ENCODE measurements at regions not wholly inside any gene's neighbourhood (a gene's known extent, or its start where the extent isn't known, plus 50 kb on each side); places are given as distances from the start of the nearest gene placed in this dataset.
"Not testable (repeated sequence)": the region's sequence is repeated elsewhere in the genome, so short reads cannot be mapped to it uniquely, and the experiment has no call there.

DNA sequence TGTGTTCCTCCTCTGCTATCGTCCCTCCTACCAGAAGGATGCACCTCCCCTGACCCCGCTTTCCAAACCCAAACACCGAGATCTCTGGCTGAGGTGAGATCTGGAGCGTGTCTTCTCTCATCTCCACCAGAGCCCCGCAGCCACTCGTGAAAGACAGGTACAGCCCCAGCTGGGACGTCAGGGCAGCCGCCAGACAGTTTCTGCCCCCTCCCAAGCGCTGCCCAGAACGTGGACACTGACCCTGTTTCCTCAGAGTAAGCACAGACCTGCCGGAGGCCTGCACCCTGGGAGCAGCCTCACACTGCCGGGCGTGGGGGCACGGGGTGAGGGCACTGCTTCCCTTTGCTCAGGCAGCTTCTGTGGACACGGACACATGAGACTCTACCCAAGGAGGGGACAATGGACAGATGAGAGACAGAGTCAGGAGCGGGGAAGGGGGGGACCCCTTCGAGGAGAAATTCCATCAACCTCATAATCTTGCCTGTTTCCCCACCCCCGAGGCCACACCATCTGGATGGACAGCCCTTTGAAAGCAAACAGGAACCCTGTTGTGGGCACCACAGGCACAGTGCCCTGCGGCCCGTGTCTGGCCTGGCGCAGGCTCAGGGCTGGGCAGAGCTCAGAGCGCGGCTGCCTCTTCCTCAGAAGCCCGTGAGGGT, 210.6 kb downstream of the DLL1 start:
- DNase-seq, result no peak

GRCh38 chr6:170076466-170077165, 214.3 kb downstream of the DLL1 start:
- DNase-seq, result no peak

- no peak for DNase-seq
These were observed 215.1 kb downstream of the DLL1 start for GRCh38 chr6:170075659-170076223.

DNA sequence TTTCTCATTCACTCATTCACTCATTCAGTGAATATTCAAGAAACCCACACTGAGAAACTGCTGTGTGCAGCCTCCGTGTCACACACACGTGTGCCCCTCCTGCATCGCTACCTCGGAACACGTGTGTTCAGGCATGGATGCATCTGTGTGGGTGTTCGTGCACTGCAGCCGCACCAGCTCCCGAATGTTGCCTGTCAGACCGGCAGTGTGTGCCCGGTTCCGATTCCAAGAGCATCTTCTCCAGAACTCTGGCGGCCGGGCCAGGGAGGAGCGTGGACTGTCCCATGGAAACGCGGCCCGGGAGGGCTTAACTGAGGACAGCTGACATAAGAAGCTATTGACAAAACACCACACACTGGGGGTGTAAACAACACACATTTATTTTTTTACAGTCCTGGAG, 216.0 kb downstream of the DLL1 start:
- no peak for DNase-seq

DNA sequence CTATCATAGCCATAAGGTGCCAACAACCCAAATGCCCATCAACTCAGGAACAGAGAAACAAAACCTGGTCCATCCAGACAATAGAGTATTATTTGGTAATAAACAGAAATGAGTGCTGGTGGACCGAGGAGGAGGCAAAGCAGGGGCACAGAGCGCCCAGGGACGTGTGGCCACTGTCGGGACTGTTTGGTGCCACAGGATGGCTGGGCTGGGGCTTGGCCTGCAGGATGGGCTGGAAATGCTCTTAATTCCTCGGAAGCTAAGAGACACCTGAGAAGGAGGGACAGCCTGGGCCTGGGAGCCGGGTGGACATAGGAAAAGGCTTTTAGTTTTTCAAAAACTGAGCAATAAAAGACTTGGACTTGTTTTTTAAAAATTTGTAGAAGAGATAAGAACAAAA, 216.4 kb downstream of the DLL1 start:
- no peak for DNase-seq

DNA sequence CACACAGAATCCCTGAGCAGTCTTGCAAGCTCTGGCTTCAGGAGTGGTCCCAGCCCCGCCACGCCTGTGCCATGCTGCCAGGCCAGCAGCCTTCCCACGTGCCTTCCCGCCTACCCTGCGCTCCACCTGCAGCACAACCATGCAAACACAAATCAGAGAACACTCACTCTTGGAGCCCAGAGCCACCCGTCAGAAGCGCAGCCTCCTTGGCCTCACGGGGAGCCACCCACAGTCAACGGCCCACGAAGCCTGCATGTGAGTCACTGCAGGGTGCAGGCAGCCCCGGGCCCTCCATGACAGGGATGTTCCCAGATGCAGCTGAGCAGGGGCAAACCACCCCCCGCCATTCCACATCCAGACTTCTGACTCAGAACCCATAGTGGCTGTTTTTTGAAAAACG, 217.0 kb downstream of the DLL1 start:
- no peak for DNase-seq

DNA sequence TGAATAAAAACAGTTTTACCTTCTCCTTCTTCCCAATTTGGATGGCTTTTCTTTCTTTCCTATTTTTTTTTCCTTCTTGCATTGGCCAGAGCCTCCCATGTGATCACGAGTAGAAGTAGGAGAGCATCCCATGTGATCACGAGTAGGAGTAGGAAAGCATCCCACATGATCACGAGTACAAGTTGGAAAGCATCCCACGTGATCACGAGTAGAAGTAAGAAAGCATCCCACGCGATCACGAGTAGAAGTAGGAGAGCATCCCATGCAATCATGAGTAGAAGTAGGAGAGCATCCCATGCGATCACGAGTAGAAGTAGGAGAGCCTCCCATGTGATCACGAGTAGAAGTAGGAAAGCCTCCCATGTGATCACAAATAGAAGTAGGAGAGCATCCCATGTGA, 218.6 kb downstream of the DLL1 start:
- DNase-seq, result no peak

- DNase-seq, result no peak
These were observed 221.3 kb downstream of the DLL1 start for GRCh38 chr6:170069611-170070010.

DNA sequence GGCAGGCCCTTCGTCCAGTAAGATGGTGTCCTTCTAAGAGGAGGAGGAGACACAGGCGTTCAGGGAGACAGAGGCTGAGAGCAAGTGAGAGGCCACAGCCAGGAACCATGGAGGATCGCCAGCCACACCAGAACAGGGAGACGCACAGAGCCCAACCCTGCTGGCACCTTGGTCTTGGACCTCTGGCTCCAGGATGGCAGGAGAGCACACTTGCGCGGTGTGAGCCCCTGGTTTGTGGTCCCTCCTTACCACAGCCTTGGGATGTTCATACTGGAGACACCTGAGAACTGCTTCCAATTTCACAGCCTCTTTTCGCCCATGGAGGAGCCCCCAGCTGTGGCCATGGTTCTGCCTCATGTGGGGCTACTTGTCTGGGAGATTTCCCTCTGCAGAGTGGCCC, 222.4 kb downstream of the DLL1 start:
- DNase-seq, result no peak

GRCh38 chr6:170067923-170068360, 222.9 kb downstream of the DLL1 start:
- no peak for DNase-seq

DNA sequence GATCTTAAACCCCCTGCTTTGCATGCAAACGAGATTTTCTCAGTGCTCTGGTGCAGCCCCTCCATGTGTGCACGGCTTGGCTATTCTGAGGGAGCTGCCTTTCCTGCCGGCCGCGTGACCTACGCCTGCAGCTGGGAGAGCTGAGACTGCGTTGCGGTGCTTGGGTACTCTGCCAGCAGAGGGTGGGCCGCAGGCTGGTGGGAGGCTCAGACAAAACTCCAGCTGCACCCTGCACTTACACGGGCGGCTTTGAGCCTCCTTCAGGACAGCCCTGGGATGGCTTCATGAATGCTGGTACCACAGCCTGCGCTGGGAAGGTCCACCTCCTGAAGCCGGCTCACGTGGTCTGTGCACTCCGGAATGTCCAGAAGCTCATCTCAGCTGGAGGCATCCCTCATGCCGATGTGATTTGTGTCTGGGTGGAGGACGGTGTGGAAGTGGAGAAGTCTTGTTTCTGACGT, 223.7 kb downstream of the DLL1 start:
- no peak for DNase-seq

DNA sequence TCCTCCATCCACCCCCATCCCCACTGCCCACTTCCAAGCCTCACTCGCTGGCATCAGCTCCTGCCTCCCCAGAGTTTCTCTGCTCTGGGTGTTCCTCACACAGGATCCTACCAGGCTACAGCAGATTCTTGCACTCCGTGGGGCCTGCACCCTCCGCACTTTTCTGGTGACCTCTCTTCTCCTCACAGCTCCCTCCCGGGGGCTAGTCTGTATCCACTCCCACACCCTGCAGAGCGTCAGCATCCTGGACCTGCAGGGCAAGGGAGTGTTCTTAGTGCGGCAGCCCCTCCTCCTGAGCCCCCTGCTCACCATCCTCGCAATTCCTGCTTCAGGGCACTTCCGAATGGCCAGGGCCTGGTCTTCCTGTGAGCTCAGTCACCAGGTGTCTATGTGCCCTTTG, 224.2 kb downstream of the DLL1 start:
- no peak for DNase-seq

GRCh38 chr6:170063851-170064602, 226.9 kb downstream of the DLL1 start:
- DNase-seq, result no peak

GRCh38 chr6:170063431-170063830, 227.4 kb downstream of the DLL1 start:
- no peak for DNase-seq

- no peak for DNase-seq
These were observed 228.0 kb downstream of the DLL1 start for GRCh38 chr6:170062915-170063241.

DNA sequence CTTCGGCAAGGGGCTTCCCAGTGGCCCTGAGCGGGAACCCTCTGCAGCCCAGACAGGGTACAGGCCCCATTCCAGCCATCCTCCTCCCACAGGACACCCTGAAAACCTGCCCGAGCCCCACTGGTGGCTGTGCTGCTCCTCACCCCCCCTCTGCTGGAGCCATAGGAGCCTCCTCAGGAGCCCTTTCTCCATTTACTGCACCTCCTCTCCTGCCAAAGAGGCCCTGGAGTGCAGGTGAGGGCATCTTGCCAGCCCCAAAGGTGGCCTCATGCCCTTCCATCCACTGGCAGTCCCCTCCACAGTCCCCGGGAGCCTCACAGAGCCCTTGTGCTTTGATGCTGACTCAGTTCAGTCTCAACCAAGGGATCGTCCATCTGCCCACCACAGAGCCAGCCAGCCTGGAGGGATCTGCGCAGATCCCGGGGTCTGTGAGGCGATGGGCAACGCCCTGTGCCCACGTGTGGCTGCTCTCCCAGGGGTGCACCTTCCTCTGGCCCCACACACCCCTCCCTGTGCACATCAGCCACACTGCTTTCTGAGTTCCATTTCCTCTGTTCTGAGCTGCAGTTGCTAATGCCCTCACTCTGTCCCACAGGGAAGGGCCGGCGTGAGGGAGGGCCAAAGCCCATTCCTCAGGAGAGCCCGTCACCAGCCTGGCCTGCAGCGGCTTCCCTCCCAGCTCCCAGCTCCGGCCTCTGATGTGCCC, 228.5 kb downstream of the DLL1 start:
- DNase-seq, result no peak

DNA sequence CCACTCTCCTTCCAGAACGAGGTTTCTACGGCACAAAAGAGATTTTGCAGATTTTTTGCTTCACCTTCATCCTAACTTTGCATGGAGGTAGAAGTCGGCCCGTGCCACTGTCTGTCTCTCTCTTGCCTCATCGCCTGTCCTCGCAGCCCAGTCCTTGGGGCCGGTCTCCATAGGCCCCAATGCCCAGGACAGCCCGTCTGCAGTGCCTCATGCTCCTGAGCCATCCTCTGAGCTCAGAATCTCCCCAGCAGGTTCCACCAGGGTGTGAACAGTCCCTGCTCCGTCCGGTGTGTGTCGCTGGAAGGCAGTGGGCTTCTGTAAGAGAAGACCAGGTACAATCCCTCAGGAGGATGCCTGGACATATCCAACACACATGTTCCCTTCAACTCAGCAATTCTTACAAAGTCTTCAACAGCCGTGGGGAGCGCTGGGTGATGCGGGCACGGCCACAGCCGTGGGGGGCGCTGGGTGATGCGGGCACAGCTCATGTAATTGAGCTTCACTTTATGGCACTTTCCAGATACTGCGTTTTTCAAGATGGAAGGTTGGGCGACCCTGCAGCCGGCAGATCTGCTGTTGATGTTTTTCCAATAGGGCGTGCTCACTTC, 231.9 kb downstream of the DLL1 start:
- no peak for DNase-seq

DNA sequence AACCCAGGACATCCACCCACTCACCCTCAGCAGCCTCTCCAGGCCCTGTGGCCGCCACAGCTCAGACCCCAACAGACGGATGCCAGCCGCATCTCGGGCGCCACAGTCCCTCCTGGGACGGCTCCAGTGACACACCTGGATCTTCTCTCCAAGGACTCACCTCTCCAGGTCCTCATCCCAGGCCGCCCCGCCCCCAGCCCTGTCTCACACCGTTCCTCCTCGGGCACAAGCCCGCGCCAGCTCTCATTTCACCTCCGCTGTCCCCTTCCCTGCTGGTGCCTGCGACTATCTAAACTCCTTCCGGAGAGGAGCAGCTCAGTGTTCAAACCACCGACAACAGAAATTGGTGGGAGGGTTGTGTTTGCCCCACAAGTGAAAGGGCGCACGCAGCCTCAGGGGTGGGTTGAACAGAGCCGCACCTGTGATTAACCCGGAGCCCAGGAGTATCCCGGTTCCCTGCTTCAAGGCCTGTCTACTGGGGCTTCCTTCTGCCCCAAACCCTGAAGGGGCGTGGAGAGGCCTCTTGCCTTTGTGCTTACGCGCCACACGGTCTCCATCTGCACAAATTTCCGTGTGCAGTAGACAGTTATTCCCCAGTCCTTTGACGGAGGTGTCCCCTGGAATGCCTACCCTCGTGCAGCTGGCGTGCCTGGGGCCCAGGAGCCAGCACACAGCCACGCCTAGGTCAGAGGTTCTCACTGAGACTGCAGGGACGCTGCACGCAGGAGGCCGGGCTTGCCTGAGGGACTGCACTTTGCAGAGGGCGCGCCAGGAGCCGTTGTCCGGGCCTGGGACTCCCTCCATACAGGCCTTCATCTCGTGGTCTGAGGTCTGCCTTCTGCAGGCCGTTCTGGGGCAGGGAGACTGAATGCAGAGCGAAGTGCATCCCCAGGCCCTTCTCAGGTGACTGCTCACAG, 232.7 kb downstream of the DLL1 start:
- no peak for DNase-seq

- DNase-seq, result no peak
These were observed 233.7 kb downstream of the DLL1 start for GRCh38 chr6:170057034-170057734.

GRCh38 chr6:170056278-170056711, 234.6 kb downstream of the DLL1 start:
- no peak for DNase-seq

GRCh38 chr6:170055797-170056196, 235.1 kb downstream of the DLL1 start:
- not testable (repeated sequence) for DNase-seq

All from activated T-cell treated with anti-CD3 and anti-CD28 coated beads for 4 hours (primary cell).